ENCODE measurements at regions not wholly inside any gene's neighbourhood (a gene's known extent, or its start where the extent isn't known, plus 50 kb on each side); places are given as distances from the start of the nearest gene placed in this dataset.

- Mint-ChIP-seq H3K4me1 (peaks cover 14 to 18% of the 10 kb centered on the region in 2 experiments), H3K9me3 (no peaks in the 10 kb centered on the region), H3K27me3 (ENCODE audit: low read depth) (peaks cover 7% of the 10 kb centered on the region; the same call in 1 of the 2 replicates), H3K4me3 (no peak overlapping the region), H3K36me3 (ENCODE audit: insufficient read depth in 1 of 3, low read depth in 3 of 3) (peaks cover 0 to 2% (median 0%) of the 10 kb centered on the region in 3 experiments; a peak in 2 of 7 replicates), H3K27ac (no peak overlapping the region)
- no peak overlapping the region for H3K4me2 ChIP-seq (ENCODE audit: insufficient read depth, insufficient read length, low read length)
- no peak overlapping the region for H3K18ac ChIP-seq (ENCODE audit: insufficient read length, low read depth, low read length)
- no peak overlapping the region for H4K91ac ChIP-seq (ENCODE audit: insufficient read length, low read depth, low read length)
- H2BK12ac ChIP-seq (ENCODE audit: insufficient read length, low read depth, low read length), result no peak overlapping the region
- no peak for DNase-seq
- H3K9me3 ChIP-seq (ENCODE audit: control insufficient read depth, low read depth, low read length), result no peaks in the 10 kb centered on the region
- H3K4ac ChIP-seq (ENCODE audit: low read depth, low read length), result no peak overlapping the region
- H3K9ac ChIP-seq (ENCODE audit: extremely low read depth, insufficient read length, low read length), result no peak overlapping the region
- no peak overlapping the region for H4K5ac ChIP-seq (ENCODE audit: insufficient read length, low read depth, low read length)
- H2BK15ac ChIP-seq (ENCODE audit: low read depth, low read length), result no peak overlapping the region
- H3K27ac ChIP-seq (ENCODE audit: insufficient read length, low read depth, low read length), result no peak overlapping the region
- H3K79me1 ChIP-seq (ENCODE audit: insufficient read depth, low read depth, low read length, poor library complexity, severe bottlenecking), result no peaks in the 10 kb centered on the region
- TF ChIP-seq CTCF (conservative IDR thresholded peaks at IDR 0.05), result no peak
- H3K79me2 ChIP-seq (ENCODE audit: insufficient read depth, low read length), result no peaks in the 10 kb centered on the region
- no peak overlapping the region for H2BK20ac ChIP-seq (ENCODE audit: low read depth, low read length, poor library complexity, severe bottlenecking)
- no peak overlapping the region for H3K23ac ChIP-seq (ENCODE audit: insufficient read length, low read depth, low read length)
- H3K27me3 ChIP-seq (ENCODE audit: insufficient read depth, low read length), result no peaks in the 10 kb centered on the region; the same call in 1 of the 2 replicates
- no peak overlapping the region for H4K8ac ChIP-seq (replicated peaks; ENCODE audit: insufficient read length, low read depth, low read length)
- H3K14ac ChIP-seq (ENCODE audit: insufficient read depth, low read length), result no peak overlapping the region
- H2AFZ ChIP-seq (ENCODE audit: low read length), result no peak overlapping the region
- no peaks in the 10 kb centered on the region; the same call in 1 of the 2 replicates for H3K4me1 ChIP-seq (ENCODE audit: insufficient read depth, low read length)
- H4K20me1 ChIP-seq (ENCODE audit: control insufficient read depth, insufficient read depth, insufficient read length), result no peaks in the 10 kb centered on the region
- WGBS (ENCODE audit: extremely low coverage, insufficient read length, low lambda C conversion rate), result no CpG with 5 or more reads among the region's 5 CpGs
- no peak overlapping the region for H2AK5ac ChIP-seq (ENCODE audit: insufficient read length, low read length)
- no peak overlapping the region for H3K56ac ChIP-seq (ENCODE audit: insufficient read length, low read depth, low read length)
- H2BK5ac ChIP-seq (ENCODE audit: insufficient read length, low read length), result no peak overlapping the region
- H2BK120ac ChIP-seq (ENCODE audit: low read depth, low read length, poor library complexity, severe bottlenecking), result no peak overlapping the region
- H3K23me2 ChIP-seq (ENCODE audit: insufficient read length, low read depth, low read length, poor library complexity, severe bottlenecking), result no peaks in the 10 kb centered on the region
- no peak overlapping the region for H3T11ph ChIP-seq (ENCODE audit: low read length)
Observed at GRCh38 chr3:14295801-14296200, 106.6 kb upstream of the SLC6A6 start.
